ENCODE measurements at regions not wholly inside any gene's neighbourhood (a gene's known extent, or its start where the extent isn't known, plus 50 kb on each side); places are given as distances from the start of the nearest gene placed in this dataset.

GRCh38 chr6:3654436-3654835 is 97.1 kb downstream of the PXDC1 start:
- TF ChIP-seq ZNF425 (CRISPR knock-in tag; conservative IDR thresholded peaks at IDR 0.05) (no peak), ZNF671 (CRISPR knock-in tag; IDR thresholded peaks at IDR 0.05) (no peak), GTF2I (CRISPR knock-in tag; conservative IDR thresholded peaks at IDR 0.05) (no peak), SMAD4 (CRISPR knock-in tag; IDR thresholded peaks at IDR 0.05) (no peak), TP53 (CRISPR knock-in tag; IDR thresholded peaks at IDR 0.05) (no peak), HMGA2 (CRISPR knock-in tag; IDR thresholded peaks at IDR 0.05) (no peak), MXD4 (CRISPR knock-in tag; IDR thresholded peaks at IDR 0.05; ENCODE audit: borderline replicate concordance) (no peak)
- Mint-ChIP-seq H3K9me3 (peaks cover 9% of the 10 kb centered on the region; the same call in 1 of the 2 replicates), H3K36me3 (no peaks in the 10 kb centered on the region), H3K4me1 (no peaks in the 10 kb centered on the region), H3K4me3 (no peak overlapping the region), H3K27ac (no peak overlapping the region), H3K27me3 (ENCODE audit: low read depth) (peaks cover 7% of the 10 kb centered on the region; the same call in 1 of the 2 replicates)
- ATAC-seq (no peak), DNase-seq (ENCODE audit: low spot score) (no peak)
- CTCF ChIA-PET = no interaction called here
- POLR2A ChIA-PET = no interaction called here

DNA sequence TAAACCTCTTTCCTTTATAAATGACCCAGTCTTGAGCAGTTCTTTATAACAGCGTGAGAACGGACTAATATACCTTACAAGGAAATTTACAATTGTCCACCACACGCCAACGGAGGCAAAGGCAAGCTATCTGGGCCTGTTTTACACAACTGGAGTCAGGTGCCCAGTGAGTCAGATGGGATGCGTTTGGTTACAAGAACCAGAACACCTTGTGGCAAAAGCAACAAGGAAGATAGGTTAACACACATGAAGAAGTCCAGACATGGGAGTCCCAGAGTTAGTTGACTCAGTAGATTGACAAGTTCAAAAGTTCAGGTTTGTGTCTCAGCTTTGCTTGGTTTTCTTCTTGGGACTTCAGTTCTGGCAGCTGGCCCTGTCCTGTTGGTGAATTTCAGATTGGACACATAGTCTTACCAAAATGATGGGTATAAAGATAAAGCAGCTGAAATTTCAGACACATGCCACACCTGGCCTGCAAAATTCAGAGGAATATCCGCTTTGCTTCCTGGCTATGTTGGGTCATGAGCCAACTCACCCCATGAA is 97.9 kb downstream of the PXDC1 start:
- ATAC-seq (no peak), DNase-seq (ENCODE audit: low spot score) (no peak)
- H3K36me3 Mint-ChIP-seq = no peaks in the 10 kb centered on the region
- H3K27ac Mint-ChIP-seq = no peak overlapping the region
- peaks cover 7% of the 10 kb centered on the region; the same call in 1 of the 2 replicates for H3K27me3 Mint-ChIP-seq (ENCODE audit: low read depth)
- TF ChIP-seq FOXK1 (CRISPR knock-in tag; IDR thresholded peaks at IDR 0.05) = no peak
- no peak for TF ChIP-seq SP1 (CRISPR knock-in tag; conservative IDR thresholded peaks at IDR 0.05)
- TF ChIP-seq ZBTB43 (CRISPR knock-in tag; IDR thresholded peaks at IDR 0.05) = no peak
- no peak for TF ChIP-seq PREB (CRISPR knock-in tag; IDR thresholded peaks at IDR 0.05; ENCODE audit: borderline replicate concordance)
- TF ChIP-seq, protein P1, sequence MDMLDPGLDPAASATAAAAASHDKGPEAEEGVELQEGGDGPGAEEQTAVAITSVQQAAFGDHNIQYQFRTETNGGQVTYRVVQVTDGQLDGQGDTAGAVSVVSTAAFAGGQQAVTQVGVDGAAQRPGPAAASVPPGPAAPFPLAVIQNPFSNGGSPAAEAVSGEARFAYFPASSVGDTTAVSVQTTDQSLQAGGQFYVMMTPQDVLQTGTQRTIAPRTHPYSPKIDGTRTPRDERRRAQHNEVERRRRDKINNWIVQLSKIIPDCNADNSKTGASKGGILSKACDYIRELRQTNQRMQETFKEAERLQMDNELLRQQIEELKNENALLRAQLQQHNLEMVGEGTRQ (CRISPR knock-in tag; IDR thresholded peaks at IDR 0.05) = no peak
- no peak for TF ChIP-seq TEAD4 (CRISPR knock-in tag; IDR thresholded peaks at IDR 0.05)
- TF ChIP-seq, protein P2, sequence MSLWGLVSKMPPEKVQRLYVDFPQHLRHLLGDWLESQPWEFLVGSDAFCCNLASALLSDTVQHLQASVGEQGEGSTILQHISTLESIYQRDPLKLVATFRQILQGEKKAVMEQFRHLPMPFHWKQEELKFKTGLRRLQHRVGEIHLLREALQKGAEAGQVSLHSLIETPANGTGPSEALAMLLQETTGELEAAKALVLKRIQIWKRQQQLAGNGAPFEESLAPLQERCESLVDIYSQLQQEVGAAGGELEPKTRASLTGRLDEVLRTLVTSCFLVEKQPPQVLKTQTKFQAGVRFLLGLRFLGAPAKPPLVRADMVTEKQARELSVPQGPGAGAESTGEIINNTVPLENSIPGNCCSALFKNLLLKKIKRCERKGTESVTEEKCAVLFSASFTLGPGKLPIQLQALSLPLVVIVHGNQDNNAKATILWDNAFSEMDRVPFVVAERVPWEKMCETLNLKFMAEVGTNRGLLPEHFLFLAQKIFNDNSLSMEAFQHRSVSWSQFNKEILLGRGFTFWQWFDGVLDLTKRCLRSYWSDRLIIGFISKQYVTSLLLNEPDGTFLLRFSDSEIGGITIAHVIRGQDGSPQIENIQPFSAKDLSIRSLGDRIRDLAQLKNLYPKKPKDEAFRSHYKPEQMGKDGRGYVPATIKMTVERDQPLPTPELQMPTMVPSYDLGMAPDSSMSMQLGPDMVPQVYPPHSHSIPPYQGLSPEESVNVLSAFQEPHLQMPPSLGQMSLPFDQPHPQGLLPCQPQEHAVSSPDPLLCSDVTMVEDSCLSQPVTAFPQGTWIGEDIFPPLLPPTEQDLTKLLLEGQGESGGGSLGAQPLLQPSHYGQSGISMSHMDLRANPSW (CRISPR knock-in tag; conservative IDR thresholded peaks at IDR 0.05; ENCODE audit: low read depth) = no peak
- no peak for TF ChIP-seq OVOL2 (CRISPR knock-in tag; IDR thresholded peaks at IDR 0.05; ENCODE audit: borderline replicate concordance)
- H3K4me3 Mint-ChIP-seq = no peak overlapping the region
- ChIA-PET CTCF (no interaction called here), POLR2A (no interaction called here)
- no peaks in the 10 kb centered on the region for H3K4me1 Mint-ChIP-seq
- H3K9me3 Mint-ChIP-seq = peaks cover 9% of the 10 kb centered on the region; the same call in 1 of the 2 replicates

Measured in WTC11 (cell line).